WTC11 (cell line): ENCODE measurements at regions not wholly inside any gene's neighbourhood (a gene's known extent, or its start where the extent isn't known, plus 50 kb on each side); places are given as distances from the start of the nearest gene placed in this dataset.

Experiments used
- ATAC-seq: fragments of 200-7000 bp; cut with Tn5 transposase; 2 replicates; pipeline ENCODE4 v1.10.0; 2021; ENCODE audit warnings: mild to moderate bottlenecking, moderate library complexity
- CTCF ChIA-PET: fragments of 300-600 bp; sonication (Branson Sonifier 250); formaldehyde crosslinking; loops from one replicate; lab custom pipeline; 2021; ENCODE audit warnings: antibody characterized with exemption; lab: Charles Lee
- POLR2A ChIA-PET: fragments of 350-600 bp; sonication (Branson Sonifier 250); formaldehyde crosslinking; loops from one replicate; lab custom pipeline; 2021; ENCODE audit warnings: antibody characterized with exemption; lab: Charles Lee
- DNase-seq: peaks from one replicate; pipeline ENCODE4 v3.0.0; 2021; ENCODE audit warnings: low spot score
- H3K27ac Mint-ChIP-seq: 2 replicates; pipeline ENCODE4 v1.8.0; 2021; ENCODE audit warnings: mixed read lengths
- H3K27me3 Mint-ChIP-seq: 2 replicates; pipeline ENCODE4 v1.8.0; 2021; ENCODE audit warnings: low read depth, mild to moderate bottlenecking, moderate library complexity, mixed read lengths
- H3K36me3 Mint-ChIP-seq: 2 replicates; pipeline ENCODE4 v1.8.0; 2021; ENCODE audit warnings: mixed read lengths
- H3K4me1 Mint-ChIP-seq: 2 replicates; pipeline ENCODE4 v1.8.0; 2022; ENCODE audit warnings: mixed read lengths
- H3K4me3 Mint-ChIP-seq: 2 replicates; pipeline ENCODE4 v1.8.0; 2021; ENCODE audit warnings: mild to moderate bottlenecking, moderate library complexity, mixed read lengths
- H3K9me3 Mint-ChIP-seq: 2 replicates; pipeline ENCODE4 v1.8.0; 2021; ENCODE audit warnings: mixed read lengths
- CREB1 ChIP-seq: sonication (generic); formaldehyde crosslinking; IDR thresholded peaks from 2 replicates; pipeline ENCODE4 v1.8.0; 2023; ENCODE audit warnings: mild to moderate bottlenecking, missing genetic modification reagents
- E2F4 ChIP-seq: sonication (generic); formaldehyde crosslinking; IDR thresholded peaks from 2 replicates; pipeline ENCODE4 v1.8.1; 2022; ENCODE audit warnings: low read depth, mild to moderate bottlenecking, moderate library complexity, missing genetic modification reagents, borderline replicate concordance
- ETV6 ChIP-seq: sonication (generic); formaldehyde crosslinking; IDR thresholded peaks from 2 replicates; pipeline ENCODE4 v1.8.1; 2022; ENCODE audit warnings: mild to moderate bottlenecking, missing genetic modification reagents
- GTF2I ChIP-seq: fragments of 250-450 bp; sonication (Bioruptor Pico); conservative IDR thresholded peaks from 2 replicates; pipeline ENCODE4 v1.4.0; 2021; ENCODE audit warnings: mild to moderate bottlenecking
- HMGA2 ChIP-seq: fragments of 250-450 bp; sonication (Bioruptor Pico); IDR thresholded peaks from 2 replicates; pipeline ENCODE4 v1.4.0; 2021; ENCODE audit warnings: mild to moderate bottlenecking, moderate library complexity
- KAT7 ChIP-seq: sonication (generic); formaldehyde crosslinking; IDR thresholded peaks from 2 replicates; pipeline ENCODE4 v1.8.1; 2023; ENCODE audit warnings: missing genetic modification reagents, mild to moderate bottlenecking, borderline replicate concordance
- MLX ChIP-seq: sonication (generic); formaldehyde crosslinking; IDR thresholded peaks from 2 replicates; pipeline ENCODE4 v1.8.1; 2023; ENCODE audit warnings: mild to moderate bottlenecking, missing genetic modification reagents, moderate library complexity
- NFATC4 ChIP-seq: fragments of 250-450 bp; sonication (Bioruptor Pico); IDR thresholded peaks from 2 replicates; pipeline ENCODE4 v1.9.0; 2021; ENCODE audit warnings: mild to moderate bottlenecking
- NFE2L1 ChIP-seq: sonication (generic); formaldehyde crosslinking; IDR thresholded peaks from 2 replicates; pipeline ENCODE4 v1.8.1; 2023; ENCODE audit warnings: missing genetic modification reagents
- NR1H2 ChIP-seq: sonication (generic); formaldehyde crosslinking; IDR thresholded peaks from 2 replicates; pipeline ENCODE4 v1.9.0; 2021; ENCODE audit warnings: mild to moderate bottlenecking, moderate library complexity, missing genetic modification reagents
- SMAD4 ChIP-seq: sonication (generic); formaldehyde crosslinking; IDR thresholded peaks from 2 replicates; pipeline ENCODE4 v1.8.0; 2022; ENCODE audit warnings: mild to moderate bottlenecking, missing genetic modification reagents
- STAT6 ChIP-seq: sonication (generic); formaldehyde crosslinking; conservative IDR thresholded peaks from 2 replicates; pipeline ENCODE4 v1.8.1; 2023; ENCODE audit warnings: mild to moderate bottlenecking, low read depth, missing genetic modification reagents, moderate library complexity
- TEAD1 ChIP-seq: sonication (generic); formaldehyde crosslinking; IDR thresholded peaks from 2 replicates; pipeline ENCODE4 v1.8.0; 2022; ENCODE audit warnings: mild to moderate bottlenecking, missing genetic modification reagents
- ZNF219 ChIP-seq: sonication (generic); formaldehyde crosslinking; IDR thresholded peaks from 2 replicates; pipeline ENCODE4 v1.8.0; 2023; ENCODE audit warnings: missing genetic modification reagents, mild to moderate bottlenecking, borderline replicate concordance
- ZNF317 ChIP-seq: sonication (generic); formaldehyde crosslinking; IDR thresholded peaks from 2 replicates; pipeline ENCODE4 v1.8.1; 2023; ENCODE audit warnings: low read depth, mild to moderate bottlenecking, moderate library complexity, missing genetic modification reagents, borderline replicate concordance
- TF ChIP-seq, protein P1 (sequence below): fragments of 250-450 bp; sonication (Bioruptor Pico); IDR thresholded peaks from 2 replicates; pipeline ENCODE4 v2.1.2; 2022; ENCODE audit warnings: mild to moderate bottlenecking, moderate library complexity
- TF ChIP-seq, protein P2 (sequence below): fragments of 250-450 bp; sonication (Bioruptor Pico); IDR thresholded peaks from 2 replicates; pipeline ENCODE4 v1.9.0; 2021; ENCODE audit warnings: mild to moderate bottlenecking
- TF ChIP-seq, protein P3 (sequence below): sonication (generic); formaldehyde crosslinking; conservative IDR thresholded peaks from 2 replicates; pipeline ENCODE4 v1.8.1; 2022; ENCODE audit warnings: mild to moderate bottlenecking, missing genetic modification reagents

- TF ChIP-seq E2F4 (CRISPR knock-in tag), result no peak
- no peak for TF ChIP-seq NFE2L1 (CRISPR knock-in tag)
- no peak for TF ChIP-seq SMAD4 (CRISPR knock-in tag)
- no peak for TF ChIP-seq KAT7 (CRISPR knock-in tag)
Observed at GRCh38 chr16:5601957-5602356, 504.4 kb upstream of the EEF2KMT start (continued).

DNA sequence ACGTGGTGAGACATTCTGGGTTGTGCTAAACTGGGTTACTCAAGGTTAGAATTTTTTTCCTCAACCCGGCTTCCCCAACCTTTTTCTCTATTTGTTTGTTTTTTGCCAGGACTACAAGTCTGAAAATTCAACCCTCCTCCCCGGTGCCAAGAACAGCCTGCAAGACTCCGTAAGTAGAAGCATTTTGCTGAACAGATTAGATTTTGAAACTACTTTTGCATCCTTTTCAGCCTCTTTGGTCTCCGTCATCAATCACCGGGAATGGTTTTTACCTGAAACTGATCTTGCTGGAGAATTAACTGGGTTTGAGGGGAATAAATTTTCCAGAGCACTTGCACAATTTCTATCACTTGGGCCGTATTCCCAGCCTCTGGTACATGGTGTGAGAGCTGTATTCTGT is 501.2 kb upstream of the EEF2KMT start:
- DNase-seq (no peak), ATAC-seq (no peak)
- H3K27ac Mint-ChIP-seq, result no peak overlapping the region
- no peaks in the 10 kb centered on the region for H3K4me1 Mint-ChIP-seq
- POLR2A ChIA-PET, result no interaction called here
- peaks cover 74% of the 10 kb centered on the region for H3K36me3 Mint-ChIP-seq
- peaks cover 73% of the 10 kb centered on the region for H3K9me3 Mint-ChIP-seq
- no peak for TF ChIP-seq STAT6 (CRISPR knock-in tag)
- TF ChIP-seq MLX (CRISPR knock-in tag), result no peak
- TF ChIP-seq, protein P1, sequence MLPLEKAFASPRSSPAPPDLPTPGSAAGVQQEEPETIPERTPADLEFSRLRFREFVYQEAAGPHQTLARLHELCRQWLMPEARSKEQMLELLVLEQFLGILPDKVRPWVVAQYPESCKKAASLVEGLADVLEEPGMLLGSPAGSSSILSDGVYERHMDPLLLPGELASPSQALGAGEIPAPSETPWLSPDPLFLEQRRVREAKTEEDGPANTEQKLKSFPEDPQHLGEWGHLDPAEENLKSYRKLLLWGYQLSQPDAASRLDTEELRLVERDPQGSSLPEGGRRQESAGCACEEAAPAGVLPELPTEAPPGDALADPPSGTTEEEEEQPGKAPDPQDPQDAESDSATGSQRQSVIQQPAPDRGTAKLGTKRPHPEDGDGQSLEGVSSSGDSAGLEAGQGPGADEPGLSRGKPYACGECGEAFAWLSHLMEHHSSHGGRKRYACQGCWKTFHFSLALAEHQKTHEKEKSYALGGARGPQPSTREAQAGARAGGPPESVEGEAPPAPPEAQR (CRISPR knock-in tag), result no peak
- no peak for TF ChIP-seq NR1H2 (CRISPR knock-in tag)
- peaks cover 12% of the 10 kb centered on the region for H3K27me3 Mint-ChIP-seq
- CTCF ChIA-PET, result no interaction called here
- no peak overlapping the region for H3K4me3 Mint-ChIP-seq

DNA sequence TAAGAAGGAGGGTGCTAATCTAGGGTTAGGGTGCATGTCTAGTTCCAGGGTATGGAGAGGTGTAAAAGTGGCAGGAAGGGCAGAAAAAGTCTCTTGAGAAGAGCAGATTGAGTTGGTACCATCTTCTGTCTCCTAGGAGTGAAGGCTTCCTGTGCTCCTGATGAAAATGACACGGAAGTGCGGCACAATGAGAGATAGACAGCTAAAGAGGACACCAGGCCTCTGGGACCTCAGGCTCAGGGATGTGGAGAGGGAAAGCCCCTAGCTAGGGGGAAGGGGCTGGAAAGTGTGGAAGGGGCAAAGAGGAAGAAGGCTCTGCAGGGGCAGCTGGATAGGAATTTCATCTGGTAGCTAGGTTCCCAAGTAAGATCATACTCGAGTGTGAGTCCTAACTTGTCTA is 498.3 kb upstream of the EEF2KMT start:
- no peak overlapping the region for H3K27ac Mint-ChIP-seq
- H3K36me3 Mint-ChIP-seq, result peaks cover 76% of the 10 kb centered on the region
- H3K4me1 Mint-ChIP-seq, result no peaks in the 10 kb centered on the region
- DNase-seq (no peak), ATAC-seq (no peak)
- peaks cover 14% of the 10 kb centered on the region for H3K27me3 Mint-ChIP-seq
- ChIA-PET CTCF (interaction anchor here (0.6 kb wide), 1 partner anchor 461 kb away, joined by 4 read pairs; no protein-coding TSS in a partner anchor), POLR2A (no interaction called here)
- TF ChIP-seq SMAD4 (CRISPR knock-in tag) (no peak), CREB1 (CRISPR knock-in tag) (no peak), ETV6 (CRISPR knock-in tag) (no peak), ZNF317 (no peak), TEAD1 (CRISPR knock-in tag) (no peak), NFATC4 (CRISPR knock-in tag) (no peak), ZNF219 (CRISPR knock-in tag) (no peak), HMGA2 (no peak), GTF2I (CRISPR knock-in tag) (no peak)
- TF ChIP-seq, protein P2, sequence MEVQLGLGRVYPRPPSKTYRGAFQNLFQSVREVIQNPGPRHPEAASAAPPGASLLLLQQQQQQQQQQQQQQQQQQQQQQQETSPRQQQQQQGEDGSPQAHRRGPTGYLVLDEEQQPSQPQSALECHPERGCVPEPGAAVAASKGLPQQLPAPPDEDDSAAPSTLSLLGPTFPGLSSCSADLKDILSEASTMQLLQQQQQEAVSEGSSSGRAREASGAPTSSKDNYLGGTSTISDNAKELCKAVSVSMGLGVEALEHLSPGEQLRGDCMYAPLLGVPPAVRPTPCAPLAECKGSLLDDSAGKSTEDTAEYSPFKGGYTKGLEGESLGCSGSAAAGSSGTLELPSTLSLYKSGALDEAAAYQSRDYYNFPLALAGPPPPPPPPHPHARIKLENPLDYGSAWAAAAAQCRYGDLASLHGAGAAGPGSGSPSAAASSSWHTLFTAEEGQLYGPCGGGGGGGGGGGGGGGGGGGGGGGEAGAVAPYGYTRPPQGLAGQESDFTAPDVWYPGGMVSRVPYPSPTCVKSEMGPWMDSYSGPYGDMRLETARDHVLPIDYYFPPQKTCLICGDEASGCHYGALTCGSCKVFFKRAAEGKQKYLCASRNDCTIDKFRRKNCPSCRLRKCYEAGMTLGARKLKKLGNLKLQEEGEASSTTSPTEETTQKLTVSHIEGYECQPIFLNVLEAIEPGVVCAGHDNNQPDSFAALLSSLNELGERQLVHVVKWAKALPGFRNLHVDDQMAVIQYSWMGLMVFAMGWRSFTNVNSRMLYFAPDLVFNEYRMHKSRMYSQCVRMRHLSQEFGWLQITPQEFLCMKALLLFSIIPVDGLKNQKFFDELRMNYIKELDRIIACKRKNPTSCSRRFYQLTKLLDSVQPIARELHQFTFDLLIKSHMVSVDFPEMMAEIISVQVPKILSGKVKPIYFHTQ (CRISPR knock-in tag), result no peak
- TF ChIP-seq, protein P3, sequence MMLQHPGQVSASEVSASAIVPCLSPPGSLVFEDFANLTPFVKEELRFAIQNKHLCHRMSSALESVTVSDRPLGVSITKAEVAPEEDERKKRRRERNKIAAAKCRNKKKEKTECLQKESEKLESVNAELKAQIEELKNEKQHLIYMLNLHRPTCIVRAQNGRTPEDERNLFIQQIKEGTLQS, result no peak
- no peak overlapping the region for H3K4me3 Mint-ChIP-seq
- H3K9me3 Mint-ChIP-seq, result peaks cover 79% of the 10 kb centered on the region
